T-cell (primary cell): ENCODE measurements at regions not wholly inside any gene's neighbourhood (a gene's known extent, or its start where the extent isn't known, plus 50 kb on each side); places are given as distances from the start of the nearest gene placed in this dataset.
A peak's percentile ranks its signal among the peaks of the same experiment; 100 is the strongest.

Experiments
- ATAC-seq, 4 experiments: fragments of 200-7000 bp in 3 of 4; fragments of 150-1000 bp in 1 of 4; cut with Tn5 transposase; replicated peaks in 1 of 4; 1 replicate in 3 of 4; 2 replicates in 1 of 4; pipeline ENCODE4 v1.10.0; 2021; ENCODE audit warnings: moderate library complexity in 3 of 4, mild to moderate bottlenecking in 2 of 4, moderate number of reproducible peaks in 1 of 4
- CTCF ChIA-PET, 2 donors: fragments of 300-600 bp; sonication (Branson Sonifier 250); formaldehyde crosslinking; loops; one replicate each; lab custom pipeline; 2022; ENCODE audit warnings: antibody characterized with exemption in 2 of 2; lab: Charles Lee
- POLR2A ChIA-PET, 2 donors: fragments of 300-600 bp; sonication (Branson Sonifier 250); formaldehyde crosslinking; loops; one replicate each; lab custom pipeline; 2022; ENCODE audit warnings: antibody characterized with exemption in 2 of 2; lab: Charles Lee
- DNase-seq, 35 experiments: peaks; one replicate each; pipeline versions ENCODE4 v3.0.0 to v3.0.0-alpha.2; 2013 to 2023
- H3K27ac ChIP-seq: one replicate; pipeline ENCODE4 v1.5.1; 2013; ENCODE audit warnings: low read length
- H3K27me3 ChIP-seq, 2 experiments: replicated peaks in 1 of 2; 1 replicate in 1 of 2; 2 replicates in 1 of 2; pipeline versions ENCODE4 v1.6.1 to v1.7.0; 2013; ENCODE audit warnings: low read length in 1 of 2, mixed read lengths in 1 of 2; ENCODE audit not compliant: control insufficient read depth in 2 of 2, insufficient read depth in 2 of 2; ENCODE audit errors: extremely low read depth in 1 of 2
- H3K36me3 ChIP-seq, 2 donors: 1 replicate in 1 of 2; 2 replicates in 1 of 2; pipeline versions ENCODE4 v1.6.1 to v1.7.0; 2013; ENCODE audit warnings: low read length in 1 of 2; ENCODE audit not compliant: control insufficient read depth in 2 of 2, insufficient read depth in 1 of 2; ENCODE audit errors: extremely low read depth in 1 of 2
- H3K4me1 ChIP-seq, 2 experiments: 1 replicate in 1 of 2; 2 replicates in 1 of 2; pipeline versions ENCODE4 v1.6.1 to v1.7.0; 2013; ENCODE audit warnings: low read length in 2 of 2, mixed read lengths in 1 of 2; ENCODE audit not compliant: insufficient read depth in 2 of 2, control insufficient read depth in 1 of 2; ENCODE audit errors: extremely low read depth in 1 of 2
- H3K4me3 ChIP-seq, 2 donors: 1 replicate in 1 of 2; 2 replicates in 1 of 2; pipeline versions ENCODE4 v1.5.1 to v1.7.0; 2013; ENCODE audit warnings: mild to moderate bottlenecking in 2 of 2, low read length in 1 of 2, moderate library complexity in 1 of 2; ENCODE audit not compliant: control insufficient read depth in 1 of 2; ENCODE audit errors: extremely low read depth in 1 of 2
- H3K9me3 ChIP-seq: 2 replicates; pipeline ENCODE4 v1.7.0; 2013
- H3K27ac Mint-ChIP-seq, 2 donors: one replicate each; pipeline ENCODE4 v1.8.0; 2020 to 2021; ENCODE audit warnings: mild to moderate bottlenecking in 2 of 2, mixed read lengths in 2 of 2
- H3K27me3 Mint-ChIP-seq, 2 donors: one replicate each; pipeline ENCODE4 v1.8.0; 2021 to 2022; ENCODE audit warnings: mixed read lengths in 2 of 2
- H3K36me3 Mint-ChIP-seq: one replicate; pipeline ENCODE4 v1.8.0; 2021; ENCODE audit warnings: mixed read lengths
- H3K4me1 Mint-ChIP-seq, 3 donors: one replicate each; pipeline ENCODE4 v1.8.0; 2020 to 2022; ENCODE audit warnings: mixed read lengths in 3 of 3, mild to moderate bottlenecking in 1 of 3
- H3K4me3 Mint-ChIP-seq, 3 donors: one replicate each; pipeline ENCODE4 v1.8.0; 2020 to 2022; ENCODE audit warnings: mild to moderate bottlenecking in 3 of 3, mixed read lengths in 3 of 3, moderate library complexity in 3 of 3
- H3K9me3 Mint-ChIP-seq, 3 donors: one replicate each; pipeline ENCODE4 v1.8.0; 2020 to 2022; ENCODE audit warnings: mixed read lengths in 3 of 3
- WGBS: methylation state at CpG from one replicate; pipeline ENCODE4 v1.1.5; 2013; ENCODE audit warnings: missing lambda C conversion rate; ENCODE audit not compliant: insufficient coverage; 5-methylcytosine and 5-hydroxymethylcytosine counted together

- H3K9me3 Mint-ChIP-seq: no peaks in the 10 kb centered on the region
- peak overlapping the region; percentile 5 to 70 for H3K27ac Mint-ChIP-seq
- ChIA-PET POLR2A (interaction anchor here in 1 of 2 donors (0.6 to 1.5 kb wide), 3 partner anchors 11 to 51 kb away, joined by 3 to 6 read pairs (median 4); no protein-coding TSS in a partner anchor), CTCF (interaction anchor here (0.6 to 4.8 kb wide), 47 partner anchors 11 to 627 kb away, joined by 3 to 28 read pairs (median 4); partner anchors contain the start of gene MR1 (in 1 of the 2))
- DNase-seq (peak; percentile 61 to 93 (median 82)), ATAC-seq (peak; percentile 97 to 100 (median 98))
- H3K27me3 Mint-ChIP-seq: no peaks in the 10 kb centered on the region
- Histone ChIP-seq H3K9me3 (peaks cover 2% of the 10 kb centered on the region), H3K36me3 (no peaks in the 10 kb centered on the region), H3K27me3 (no peaks in the 10 kb centered on the region), H3K4me1 (peaks cover 3 to 28% of the 10 kb centered on the region in 2 experiments), H3K27ac (no peak overlapping the region), H3K4me3 (no peak overlapping the region)
- no peaks in the 10 kb centered on the region for H3K36me3 Mint-ChIP-seq
- peak overlapping the region in 1 of 3 donors; percentile 4 for H3K4me3 Mint-ChIP-seq
- WGBS: 34% methylated on average over 16 of the region's 24 CpGs
- peaks cover 30 to 59% (median 51%) of the 10 kb centered on the region in 3 donors for H3K4me1 Mint-ChIP-seq
Observed at GRCh38 chr1:181142096-181142958, 53.8 kb downstream of the IER5 start.

- no peaks in the 10 kb centered on the region for H3K27me3 Mint-ChIP-seq
- no peaks in the 10 kb centered on the region for H3K27me3 ChIP-seq
- no peaks in the 10 kb centered on the region for H3K9me3 Mint-ChIP-seq
- no peak overlapping the region for H3K4me3 ChIP-seq
- H3K36me3 ChIP-seq: no peaks in the 10 kb centered on the region
- ChIA-PET POLR2A (interaction anchor here in 1 of 2 donors (0.6 to 1.5 kb wide), 3 partner anchors 12 to 52 kb away, joined by 3 to 6 read pairs (median 4); no protein-coding TSS in a partner anchor), CTCF (interaction anchor here (0.6 to 4.8 kb wide), 34 partner anchors 13 to 627 kb away, joined by 3 to 28 read pairs (median 5); partner anchors contain the start of gene MR1 (in 1 of the 2))
- no peak overlapping the region for H3K27ac ChIP-seq
- peaks cover 4 to 36% of the 10 kb centered on the region in 2 experiments for H3K4me1 ChIP-seq
- DNase-seq (no peak), ATAC-seq (no peak)
- H3K36me3 Mint-ChIP-seq: no peaks in the 10 kb centered on the region
- whole genome bisulfite sequencing: 44% methylated on average over 2 of the region's 5 CpGs
- peaks cover 2% of the 10 kb centered on the region for H3K9me3 ChIP-seq
- peaks cover 38 to 67% (median 53%) of the 10 kb centered on the region in 3 donors for H3K4me1 Mint-ChIP-seq
- H3K4me3 Mint-ChIP-seq: no peak overlapping the region
- no peak overlapping the region for H3K27ac Mint-ChIP-seq
Observed at GRCh38 chr1:181143102-181143859, 54.8 kb downstream of the IER5 start.

GRCh38 chr1:181144238-181144637 lies 55.7 kb downstream of the IER5 start:
- Histone ChIP-seq H3K4me1 (peaks cover 13 to 44% of the 10 kb centered on the region in 2 experiments), H3K27ac (no peak overlapping the region), H3K9me3 (peaks cover 2% of the 10 kb centered on the region), H3K36me3 (no peaks in the 10 kb centered on the region), H3K27me3 (no peaks in the 10 kb centered on the region), H3K4me3 (no peak overlapping the region)
- ChIA-PET CTCF (interaction anchor here (0.6 to 4.8 kb wide), 18 partner anchors 11 to 628 kb away, joined by 3 to 28 read pairs (median 4); partner anchors contain the start of gene MR1 (in 1 of the 2)), POLR2A (interaction anchor here (0.6 to 1.3 kb wide), 2 partner anchors 11 to 54 kb away, joined by 3 to 5 read pairs; no protein-coding TSS in a partner anchor)
- no peak overlapping the region for H3K27ac Mint-ChIP-seq
- H3K27me3 Mint-ChIP-seq: no peaks in the 10 kb centered on the region
- H3K4me1 Mint-ChIP-seq: peaks cover 44 to 68% (median 54%) of the 10 kb centered on the region in 3 donors
- no peaks in the 10 kb centered on the region for H3K9me3 Mint-ChIP-seq
- WGBS: 50% methylated on average over 1 of the region's 3 CpGs
- DNase-seq (no peak), ATAC-seq (no peak)
- H3K36me3 Mint-ChIP-seq: no peaks in the 10 kb centered on the region
- no peak overlapping the region for H3K4me3 Mint-ChIP-seq

- H3K9me3 Mint-ChIP-seq: no peaks in the 10 kb centered on the region
- CTCF ChIA-PET: interaction anchor here (0.6 to 2.2 kb wide), 7 partner anchors 13 to 612 kb away, joined by 3 to 9 read pairs (median 3); no protein-coding TSS in a partner anchor
- H3K4me1 Mint-ChIP-seq: peaks cover 50 to 79% (median 63%) of the 10 kb centered on the region in 3 donors
- Histone ChIP-seq H3K27ac (peak overlapping the region; percentile 63), H3K4me1 (peaks cover 35 to 47% of the 10 kb centered on the region in 2 experiments), H3K9me3 (peaks cover 2% of the 10 kb centered on the region), H3K4me3 (peak overlapping the region in 1 of 2 donors; percentile 38), H3K27me3 (no peaks in the 10 kb centered on the region), H3K36me3 (no peaks in the 10 kb centered on the region)
- 100% methylated on average over 2 of the region's 3 CpGs for WGBS
- peak overlapping the region; percentile 96 to 97 for H3K27ac Mint-ChIP-seq
- H3K36me3 Mint-ChIP-seq: no peaks in the 10 kb centered on the region
- H3K4me3 Mint-ChIP-seq: peak overlapping the region in 1 of 3 donors; percentile 58
- no peak for DNase-seq
- no peaks in the 10 kb centered on the region for H3K27me3 Mint-ChIP-seq
- POLR2A ChIA-PET: no interaction called here
- ATAC-seq: no peak
Observed at GRCh38 chr1:181148636-181149035, 60.1 kb downstream of the IER5 start.

- H3K4me3 ChIP-seq: peak overlapping the region in 1 of 2 donors; percentile 38
- H3K9me3 ChIP-seq: peaks cover 2% of the 10 kb centered on the region
- WGBS: 0% methylated on average over 3 of the region's 10 CpGs
- Mint-ChIP-seq H3K27ac (peak overlapping the region; percentile 96 to 97), H3K4me1 (peaks cover 50 to 72% (median 64%) of the 10 kb centered on the region in 3 donors), H3K4me3 (peak overlapping the region; percentile 48 to 58 (median 56)), H3K9me3 (no peaks in the 10 kb centered on the region), H3K36me3 (no peaks in the 10 kb centered on the region), H3K27me3 (no peaks in the 10 kb centered on the region)
- ChIA-PET POLR2A (interaction anchor here (0.5 to 1.2 kb wide), 3 partner anchors 13 to 59 kb away, joined by 3 to 4 read pairs (median 3); no protein-coding TSS in a partner anchor), CTCF (interaction anchor here (0.5 to 2.2 kb wide), 11 partner anchors 11 to 672 kb away, joined by 3 to 9 read pairs (median 3); partner anchors contain the start of genes MR1 (in 1 of the 2) and XPR1 (in 1 of the 2))
- H3K27me3 ChIP-seq: no peaks in the 10 kb centered on the region
- ATAC-seq (peak; percentile 100), DNase-seq (peak; percentile 50 to 88 (median 70))
- no peaks in the 10 kb centered on the region for H3K36me3 ChIP-seq
- H3K4me1 ChIP-seq: peaks cover 35 to 47% of the 10 kb centered on the region in 2 experiments
- peak overlapping the region; percentile 63 for H3K27ac ChIP-seq
Observed at GRCh38 chr1:181149326-181150125, 61.0 kb downstream of the IER5 start.
